OCI-LY3 (cell line): ENCODE measurements at regions not wholly inside any gene's neighbourhood (a gene's known extent, or its start where the extent isn't known, plus 50 kb on each side); places are given as distances from the start of the nearest gene placed in this dataset.

Source experiments
- H2AFZ ChIP-seq: fragments of 200-600, 300-600 bp; shearing (Covaris generic); 2 replicates; pipeline ENCODE4 v1.6.0; 2014; ENCODE audit warnings: antibody characterized with exemption, low read depth, low read length
- H3K27ac ChIP-seq: fragments of 200-600, 300-600 bp; sonication (generic); 2 replicates; pipeline ENCODE4 v1.5.1; 2014; ENCODE audit warnings: mild to moderate bottlenecking, low read length, moderate library complexity, mixed read lengths
- H3K27me3 ChIP-seq: fragments of 200-600, 300-600 bp; sonication (generic); 2 replicates; pipeline ENCODE4 v1.6.1; 2014; ENCODE audit warnings: low read depth, low read length, mixed read lengths
- H3K36me3 ChIP-seq: fragments of 200-600, 300-600 bp; sonication (generic); replicated peaks from 2 replicates; pipeline ENCODE3; 2014; ENCODE audit warnings: low read depth, low read length, mixed read lengths
- H3K4me1 ChIP-seq: fragments of 300-600, 200-600 bp; sonication (generic); 2 replicates; pipeline ENCODE4 v1.6.1; 2014; ENCODE audit warnings: low read length, mixed read lengths
- H3K4me2 ChIP-seq: fragments of 200-600, 300-600 bp; sonication (generic); 2 replicates; pipeline ENCODE4 v1.6.1; 2014; ENCODE audit warnings: low read length, mixed read lengths
- H3K4me3 ChIP-seq: fragments of 300-600, 200-600 bp; sonication (generic); 2 replicates; pipeline ENCODE4 v1.5.1; 2014; ENCODE audit warnings: antibody characterized with exemption, mild to moderate bottlenecking, low read length, moderate library complexity
- H3K79me2 ChIP-seq: fragments of 300-600, 200-600 bp; shearing (Covaris generic); 2 replicates; pipeline ENCODE4 v1.6.1; 2014; ENCODE audit warnings: mild to moderate bottlenecking, low read length, mixed read lengths
- H3K9ac ChIP-seq: fragments of 300-600, 200-600 bp; shearing (Covaris generic); 2 replicates; pipeline ENCODE4 v1.6.0; 2014; ENCODE audit warnings: mild to moderate bottlenecking, low read length, moderate library complexity
- H3K9me3 ChIP-seq: fragments of 200-600, 300-600 bp; shearing (Covaris generic); 2 replicates; pipeline ENCODE4 v1.6.1; 2014; ENCODE audit warnings: low read length, mixed read lengths; ENCODE audit not compliant: insufficient read depth
- H4K20me1 ChIP-seq: fragments of 200-600, 300-600 bp; sonication (generic); 2 replicates; pipeline ENCODE4 v1.6.1; 2016; ENCODE audit warnings: low read length, mixed read lengths; ENCODE audit not compliant: insufficient read depth
- EZH2phosphoT487 ChIP-seq: fragments of 200-600 bp; shearing (Covaris generic); IDR thresholded peaks from 2 replicates; pipeline ENCODE4 v1.6.1; 2018; ENCODE audit warnings: antibody characterized with exemption, mixed run types, low read depth
- TF ChIP-seq, protein P1 (sequence below): fragments of 200-600, 300-600 bp; sonication (generic); IDR thresholded peaks from 2 replicates; pipeline ENCODE4 v1.5.1; 2014; ENCODE audit warnings: antibody characterized with exemption, low read length, low read depth

DNA sequence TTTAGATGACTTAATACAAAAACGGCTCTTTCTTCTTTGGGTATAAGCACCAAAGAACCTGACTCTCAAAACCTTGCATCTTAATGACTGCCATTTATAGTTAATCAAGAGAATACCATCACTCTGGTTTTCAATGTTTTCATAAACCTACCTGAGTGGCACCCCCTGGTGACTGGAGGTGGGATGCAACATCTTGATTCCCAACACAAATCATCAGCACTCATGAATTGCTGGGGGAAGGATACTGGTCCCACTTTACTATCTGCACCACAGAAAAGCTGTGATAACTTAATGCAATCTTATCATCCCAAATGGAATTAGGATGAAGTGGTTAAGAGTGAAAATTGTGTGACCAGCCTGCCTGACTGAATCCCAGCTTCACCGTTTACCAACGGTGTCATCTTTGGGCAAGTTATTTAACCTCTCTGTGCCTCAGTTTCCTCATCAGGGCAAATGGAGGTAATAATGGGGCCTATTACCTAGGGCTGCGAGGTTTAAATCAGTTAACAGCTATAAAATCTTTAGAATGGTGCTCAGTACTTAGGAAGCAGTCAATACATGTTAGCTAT, 366.4 kb downstream of the KLF12 start:
- Histone ChIP-seq H3K4me2 (no peak overlapping the region), H3K9ac (no peak overlapping the region), H3K4me1 (peaks cover 11% of the 10 kb centered on the region), H3K27me3 (no peaks in the 10 kb centered on the region), H3K79me2 (no peaks in the 10 kb centered on the region), H4K20me1 (no peaks in the 10 kb centered on the region), H3K4me3 (no peak overlapping the region), H2AFZ (no peak overlapping the region), H3K36me3 (no peaks in the 10 kb centered on the region), H3K27ac (no peak overlapping the region), H3K9me3 (no peaks in the 10 kb centered on the region)
- TF ChIP-seq EZH2phosphoT487 = no peak
- TF ChIP-seq, protein P1, sequence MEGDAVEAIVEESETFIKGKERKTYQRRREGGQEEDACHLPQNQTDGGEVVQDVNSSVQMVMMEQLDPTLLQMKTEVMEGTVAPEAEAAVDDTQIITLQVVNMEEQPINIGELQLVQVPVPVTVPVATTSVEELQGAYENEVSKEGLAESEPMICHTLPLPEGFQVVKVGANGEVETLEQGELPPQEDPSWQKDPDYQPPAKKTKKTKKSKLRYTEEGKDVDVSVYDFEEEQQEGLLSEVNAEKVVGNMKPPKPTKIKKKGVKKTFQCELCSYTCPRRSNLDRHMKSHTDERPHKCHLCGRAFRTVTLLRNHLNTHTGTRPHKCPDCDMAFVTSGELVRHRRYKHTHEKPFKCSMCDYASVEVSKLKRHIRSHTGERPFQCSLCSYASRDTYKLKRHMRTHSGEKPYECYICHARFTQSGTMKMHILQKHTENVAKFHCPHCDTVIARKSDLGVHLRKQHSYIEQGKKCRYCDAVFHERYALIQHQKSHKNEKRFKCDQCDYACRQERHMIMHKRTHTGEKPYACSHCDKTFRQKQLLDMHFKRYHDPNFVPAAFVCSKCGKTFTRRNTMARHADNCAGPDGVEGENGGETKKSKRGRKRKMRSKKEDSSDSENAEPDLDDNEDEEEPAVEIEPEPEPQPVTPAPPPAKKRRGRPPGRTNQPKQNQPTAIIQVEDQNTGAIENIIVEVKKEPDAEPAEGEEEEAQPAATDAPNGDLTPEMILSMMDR = peak; percentile 57

DNA sequence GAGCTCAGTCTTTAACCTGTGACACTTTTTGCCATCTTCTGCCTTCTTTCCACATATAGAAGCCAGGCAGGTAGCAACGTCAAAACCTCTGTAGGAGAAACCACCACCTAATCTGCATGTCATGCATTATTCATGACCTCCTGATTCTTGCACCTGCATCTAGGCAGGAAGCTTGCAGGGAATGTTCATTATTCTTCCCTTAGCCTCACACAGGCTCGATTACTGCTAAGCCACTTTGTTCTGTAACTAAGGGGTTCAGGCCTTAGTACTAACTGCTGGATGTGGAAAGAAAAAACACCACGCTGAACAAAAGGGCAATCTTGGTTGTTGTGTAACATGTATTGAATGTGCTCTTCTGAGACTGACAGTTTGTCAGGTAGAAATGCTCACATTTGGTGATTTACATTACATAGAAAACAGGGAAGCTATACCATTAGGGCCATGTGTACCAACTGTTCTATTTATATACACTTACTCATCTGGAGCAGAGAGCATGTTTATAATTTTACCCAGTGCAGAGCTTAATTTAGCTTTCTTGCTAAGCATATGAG, 366.9 kb downstream of the KLF12 start:
- no peak overlapping the region for H3K4me2 ChIP-seq
- H3K27me3 ChIP-seq = no peaks in the 10 kb centered on the region
- H3K4me1 ChIP-seq = peaks cover 11% of the 10 kb centered on the region
- H3K36me3 ChIP-seq = no peaks in the 10 kb centered on the region
- no peaks in the 10 kb centered on the region for H4K20me1 ChIP-seq
- H3K4me3 ChIP-seq = no peak overlapping the region
- no peaks in the 10 kb centered on the region for H3K79me2 ChIP-seq
- no peak overlapping the region for H3K27ac ChIP-seq
- no peaks in the 10 kb centered on the region for H3K9me3 ChIP-seq
- H2AFZ ChIP-seq = no peak overlapping the region
- TF ChIP-seq, protein P1 = no peak
- TF ChIP-seq EZH2phosphoT487 = no peak
- H3K9ac ChIP-seq = no peak overlapping the region

DNA sequence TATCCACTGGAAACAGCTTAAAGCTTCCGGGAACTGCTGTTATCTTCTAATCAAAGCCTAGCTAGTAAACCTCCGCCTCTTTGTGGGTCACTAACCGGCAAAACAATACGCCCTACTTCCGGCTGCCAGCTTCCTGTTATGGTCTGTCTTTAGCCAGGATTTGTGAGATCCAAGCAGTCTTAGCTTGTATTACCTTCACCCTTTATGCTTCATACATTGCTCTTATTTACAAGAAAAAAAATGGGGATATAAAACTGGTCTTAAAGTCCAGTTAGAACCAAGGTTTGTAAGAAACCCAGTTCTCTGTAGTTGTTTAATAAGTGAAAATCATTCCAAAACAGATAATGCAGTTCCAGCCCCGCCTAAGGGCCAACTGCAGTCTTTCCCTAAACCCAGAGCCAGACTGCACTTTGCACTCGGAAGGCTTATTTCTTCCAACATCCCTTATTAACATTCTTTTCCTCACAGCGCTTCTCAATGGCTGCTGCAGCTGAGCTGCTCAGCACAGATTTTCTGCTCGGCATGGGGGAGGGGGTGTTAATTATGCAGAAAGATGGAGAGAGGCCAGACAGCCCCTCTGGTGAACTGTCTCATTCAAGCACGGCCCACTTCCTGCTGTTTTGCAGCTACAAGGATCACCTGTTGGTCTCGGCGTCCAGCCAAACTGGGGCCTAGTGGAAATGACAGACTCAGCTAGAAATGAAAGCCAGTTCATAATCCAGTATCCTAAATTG, 368.4 kb downstream of the KLF12 start:
- Histone ChIP-seq H3K27me3 (no peaks in the 10 kb centered on the region), H3K4me3 (no peak overlapping the region), H3K27ac (no peak overlapping the region), H3K4me1 (peaks cover 11% of the 10 kb centered on the region), H3K4me2 (no peak overlapping the region), H2AFZ (no peak overlapping the region), H3K79me2 (no peaks in the 10 kb centered on the region), H3K9me3 (no peaks in the 10 kb centered on the region), H4K20me1 (no peaks in the 10 kb centered on the region), H3K36me3 (no peaks in the 10 kb centered on the region), H3K9ac (no peak overlapping the region)
- TF ChIP-seq EZH2phosphoT487 = no peak
- TF ChIP-seq, protein P1 = no peak

DNA sequence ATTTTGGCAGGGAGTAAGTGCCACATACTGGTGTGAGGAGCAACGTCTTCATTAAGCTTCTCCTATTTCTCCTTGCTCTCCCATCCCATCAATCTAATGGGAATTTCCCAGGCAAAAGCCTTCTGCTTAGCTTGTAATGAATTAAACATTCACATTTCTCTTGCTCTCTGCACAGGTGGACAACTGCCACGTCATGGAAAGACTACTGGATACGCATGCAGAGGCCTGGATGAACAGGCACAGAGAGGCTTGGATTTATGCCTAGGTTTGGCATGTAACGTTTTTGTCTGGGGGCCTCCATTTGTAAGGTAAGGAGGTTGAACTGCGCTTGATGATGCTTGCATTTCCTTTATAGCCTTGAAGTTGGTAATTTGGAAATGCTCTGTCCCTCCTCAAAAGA, 374.8 kb downstream of the KLF12 start:
- Histone ChIP-seq H3K4me2 (no peak overlapping the region), H3K4me3 (no peak overlapping the region), H3K79me2 (no peaks in the 10 kb centered on the region), H3K27me3 (no peaks in the 10 kb centered on the region), H3K27ac (no peak overlapping the region), H3K9me3 (no peaks in the 10 kb centered on the region), H3K9ac (no peak overlapping the region), H3K4me1 (no peaks in the 10 kb centered on the region), H2AFZ (no peak overlapping the region), H4K20me1 (no peaks in the 10 kb centered on the region), H3K36me3 (no peaks in the 10 kb centered on the region)
- TF ChIP-seq EZH2phosphoT487 = no peak
- TF ChIP-seq, protein P1 = no peak
